NCI-H82 treated with DMSO at 0.1 percent for 48 hours (cell line): ENCODE measurements at regions not wholly inside any gene's neighbourhood (a gene's known extent, or its start where the extent isn't known, plus 50 kb on each side); places are given as distances from the start of the nearest gene placed in this dataset.
"Not testable (repeated sequence)": the region's sequence is repeated elsewhere in the genome, so short reads cannot be mapped to it uniquely, and the experiment has no call there.

ENCODE experiments used
- DNase-seq: peaks from one replicate; lab custom pipeline; 2025; ENCODE audit not compliant: unreplicated experiment; lab: John Stamatoyannopoulos, UW

DNA sequence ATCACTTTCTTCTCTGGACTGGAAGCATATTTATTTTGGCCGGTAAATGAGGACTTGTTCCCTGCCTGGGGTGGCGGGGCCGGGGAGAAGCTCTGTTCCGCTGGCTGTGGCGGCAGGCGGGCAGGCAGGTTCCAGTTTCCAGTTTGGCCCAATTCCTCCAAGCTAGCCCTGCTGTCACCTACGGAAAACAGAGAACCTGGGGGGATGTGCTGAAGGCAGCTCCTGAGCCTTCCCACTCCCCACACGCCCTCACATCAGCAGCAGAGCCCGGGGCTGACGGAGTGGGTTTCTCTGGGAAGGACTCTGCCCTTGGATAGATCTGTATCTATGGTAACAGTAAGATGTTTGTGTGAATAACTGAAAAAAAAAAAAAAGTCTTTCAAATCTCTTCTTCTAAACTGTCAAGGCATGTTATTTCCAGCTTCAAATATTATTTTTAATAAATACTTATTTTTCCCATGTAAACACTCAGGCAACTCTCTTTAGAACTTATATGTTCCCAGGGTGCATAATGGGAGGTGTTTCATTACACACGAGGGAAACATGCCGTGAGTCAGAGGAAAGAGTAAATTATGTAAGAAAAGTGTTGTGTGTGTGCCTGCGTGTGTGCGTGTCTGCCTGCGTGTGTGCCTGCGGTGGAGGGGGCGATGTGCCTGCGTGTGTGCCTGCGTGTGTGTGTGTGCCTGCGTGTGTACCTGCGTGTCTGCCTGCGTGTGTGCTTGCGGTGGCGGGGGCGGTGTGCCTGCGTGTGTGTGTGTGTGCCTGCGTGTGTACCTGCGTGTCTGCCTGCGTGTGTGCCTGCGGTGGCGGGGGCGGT, 116.1 kb upstream of the ZNF516 start:
- DNase-seq: no peak

DNA sequence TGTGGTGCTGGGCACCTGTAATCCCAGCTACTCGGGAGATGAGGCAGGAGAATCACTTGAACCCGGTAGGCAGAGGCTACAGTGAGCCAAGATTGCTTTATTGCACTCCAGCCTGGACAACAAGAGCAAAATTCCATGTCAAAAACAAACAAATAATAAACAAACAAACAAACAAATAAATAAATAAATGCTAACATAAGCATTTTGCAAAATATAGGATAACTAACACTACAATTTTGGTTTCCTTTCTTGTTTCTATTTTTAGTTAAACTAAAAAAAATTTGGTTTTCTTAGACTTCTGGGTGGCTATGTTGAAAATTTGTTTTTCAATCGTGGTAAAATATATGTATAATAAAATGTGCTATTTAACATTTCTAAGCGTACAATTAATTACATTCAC, 115.0 kb upstream of the ZNF516 start:
- DNase-seq: no peak

DNA sequence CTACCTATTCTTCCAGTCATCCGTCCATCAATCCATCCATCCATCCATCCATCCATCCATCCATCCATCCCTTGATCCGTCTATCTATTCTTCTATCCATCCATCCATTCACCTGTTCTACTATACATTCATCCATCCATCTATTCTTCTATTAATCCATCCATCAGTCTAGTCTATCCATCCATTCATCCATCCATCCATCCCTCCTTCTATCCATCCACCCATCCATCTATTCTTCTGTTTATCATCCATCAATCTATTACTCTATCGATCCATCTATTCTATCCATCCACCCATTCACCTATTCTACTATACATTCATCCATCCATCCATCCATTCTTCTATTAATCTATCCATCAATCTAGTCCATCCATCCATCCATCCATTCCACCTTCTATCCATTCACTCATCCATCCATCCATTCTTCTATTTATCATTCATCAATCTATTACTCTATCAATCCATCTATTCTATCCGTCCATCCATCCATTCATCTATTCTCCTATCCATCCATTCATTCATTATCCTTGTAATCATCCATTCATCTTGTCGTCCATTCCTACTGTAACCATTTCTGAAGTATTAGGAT, 110.4 kb upstream of the ZNF516 start:
- DNase-seq: no peak

DNA sequence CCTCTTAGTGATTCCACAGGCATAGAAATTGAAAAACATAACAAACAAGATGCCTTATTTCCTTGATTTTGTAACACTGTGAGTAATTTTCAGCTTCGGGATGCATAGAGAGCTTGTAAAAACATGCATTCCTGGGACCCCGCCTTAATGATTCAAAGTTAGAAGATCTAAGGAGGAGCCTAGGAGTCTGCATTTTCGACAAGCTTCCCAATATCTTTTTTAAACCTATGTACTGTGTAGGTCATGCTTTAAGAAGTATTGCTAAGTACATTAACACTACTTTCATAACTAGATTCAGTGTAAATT, 109.8 kb upstream of the ZNF516 start:
- no peak for DNase-seq

DNA sequence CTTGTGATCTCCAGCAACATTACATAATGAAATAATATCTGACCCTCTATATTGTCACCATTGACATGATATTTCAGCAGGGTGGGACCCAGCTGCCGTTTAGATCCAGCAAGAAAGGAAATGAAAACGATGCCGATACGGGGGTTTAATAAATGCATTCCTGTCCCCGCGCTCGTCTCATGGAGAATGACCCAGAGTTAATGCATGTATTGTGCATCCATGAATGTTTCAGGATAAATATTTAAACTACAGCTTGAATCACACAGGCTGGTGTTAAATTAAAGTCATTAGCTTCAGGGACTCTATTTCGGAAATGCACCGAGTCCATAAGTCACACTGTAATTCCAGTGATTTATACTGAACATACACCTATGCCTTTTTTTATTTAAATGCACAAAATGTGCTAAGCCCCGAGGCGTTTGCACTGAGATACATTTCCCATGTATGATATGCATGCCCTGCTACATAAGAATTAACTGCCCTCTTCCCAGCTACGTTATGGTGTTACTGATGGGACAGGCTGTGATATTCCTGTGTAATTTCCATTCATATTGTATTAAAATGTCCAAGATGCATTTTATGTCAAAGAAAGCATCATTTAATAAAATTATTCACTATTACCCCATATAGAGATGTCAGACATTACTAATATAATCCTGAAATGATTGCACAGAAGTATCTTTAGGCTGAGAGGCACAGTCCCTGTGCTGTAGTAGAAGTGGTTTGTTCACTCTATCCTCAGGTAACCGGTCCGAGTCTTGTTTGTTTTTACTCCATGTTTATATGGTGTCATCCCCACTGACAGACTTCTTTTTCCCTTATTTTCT, 109.3 kb upstream of the ZNF516 start:
- DNase-seq: no peak

DNA sequence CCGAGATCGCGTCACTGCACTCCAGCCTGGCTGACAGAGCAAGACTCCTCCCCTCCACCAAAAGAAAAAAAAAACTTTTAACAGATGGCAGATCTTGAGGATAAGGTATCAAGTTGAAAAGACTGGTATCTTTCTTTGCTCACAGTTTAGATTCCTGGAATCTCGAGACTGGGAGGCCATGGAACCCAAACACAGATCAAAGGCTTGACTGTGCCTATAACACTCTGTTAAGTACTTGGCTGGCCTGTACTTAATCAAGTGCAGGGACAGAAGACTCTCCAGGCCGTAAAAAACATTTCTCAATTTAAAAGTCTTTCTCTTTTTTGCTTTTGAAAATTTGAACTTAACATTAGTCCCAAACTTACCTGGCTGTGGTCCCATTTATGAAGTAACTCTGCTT, 107.1 kb upstream of the ZNF516 start:
- DNase-seq: no peak

DNA sequence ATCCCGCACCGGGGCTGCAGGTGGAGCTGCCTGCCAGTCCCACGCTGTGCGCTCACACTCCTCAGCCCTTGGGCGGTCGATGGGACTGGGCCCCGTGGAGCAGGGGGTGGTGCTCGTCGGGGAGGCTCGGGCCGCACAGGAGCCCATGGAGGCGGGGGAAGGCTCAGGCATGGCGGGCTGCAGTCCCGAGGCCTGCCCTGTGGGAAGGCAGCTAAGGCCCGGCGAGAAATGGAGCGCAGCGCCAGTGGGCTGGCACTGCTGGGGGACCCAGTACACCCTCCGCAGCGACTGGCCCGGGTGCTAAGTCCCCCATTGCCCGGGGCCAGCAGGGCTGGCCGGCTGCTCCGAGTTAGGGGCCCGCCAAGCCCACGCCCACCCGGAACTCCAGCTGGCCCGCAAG, 105.0 kb upstream of the ZNF516 start:
- DNase-seq: not testable (repeated sequence)

DNA sequence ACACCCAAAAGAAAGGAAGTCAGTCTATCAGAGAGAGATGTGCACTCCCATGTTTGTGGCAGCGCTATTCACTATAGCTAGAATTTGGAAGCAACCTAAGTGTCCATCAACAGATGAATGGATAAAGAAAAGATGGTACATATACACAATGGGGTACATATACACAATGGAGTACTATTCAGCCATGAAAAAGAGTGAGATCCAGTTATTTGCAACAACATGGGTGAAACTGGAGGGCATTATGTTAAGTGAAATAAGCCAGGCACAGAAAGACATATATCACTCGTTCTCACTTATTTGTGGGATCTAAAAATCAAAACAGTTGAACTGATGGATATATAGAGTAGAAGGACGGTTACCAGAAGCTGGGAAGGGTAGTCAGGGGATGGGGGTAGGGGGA, 99.9 kb upstream of the ZNF516 start:
- no peak for DNase-seq

DNA sequence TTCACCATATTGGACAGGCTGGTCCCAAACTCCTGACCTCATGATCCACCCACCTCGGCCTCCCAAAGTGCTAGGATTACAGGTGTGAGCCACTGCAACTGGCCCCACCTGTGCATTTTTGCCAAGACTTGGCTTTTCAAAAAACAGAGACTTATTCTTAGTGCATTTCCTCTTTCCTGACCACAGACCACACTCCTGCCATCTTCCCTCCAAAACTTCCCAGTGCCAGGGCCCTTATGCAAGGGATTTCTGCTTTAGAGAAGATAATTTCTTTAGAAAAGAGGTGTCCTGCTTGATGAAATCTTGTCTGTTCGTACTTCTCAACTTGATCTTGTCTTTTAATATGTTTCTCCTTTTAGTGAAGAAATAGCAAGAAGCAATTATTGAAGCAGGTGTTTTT, 98.8 kb upstream of the ZNF516 start:
- DNase-seq: no peak

DNA sequence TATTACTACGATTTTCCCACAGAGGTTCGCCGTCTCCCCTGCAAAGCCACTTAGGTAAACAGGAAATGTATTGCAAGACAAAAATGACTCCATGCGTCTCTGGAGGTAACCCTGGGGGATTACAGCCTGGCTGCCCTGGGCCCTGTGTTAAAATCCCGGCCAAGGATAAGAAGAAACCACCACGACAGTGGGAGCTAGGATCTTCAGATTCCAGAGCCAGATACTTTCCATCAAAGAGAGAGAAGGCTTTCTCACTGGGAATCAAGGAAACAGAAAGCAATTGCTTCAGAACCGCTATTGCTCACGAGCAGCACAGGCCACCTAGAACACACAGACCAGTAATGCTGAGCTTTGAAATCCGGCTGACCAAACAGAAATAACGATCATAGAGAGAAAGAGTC, 97.9 kb upstream of the ZNF516 start:
- no peak for DNase-seq

DNA sequence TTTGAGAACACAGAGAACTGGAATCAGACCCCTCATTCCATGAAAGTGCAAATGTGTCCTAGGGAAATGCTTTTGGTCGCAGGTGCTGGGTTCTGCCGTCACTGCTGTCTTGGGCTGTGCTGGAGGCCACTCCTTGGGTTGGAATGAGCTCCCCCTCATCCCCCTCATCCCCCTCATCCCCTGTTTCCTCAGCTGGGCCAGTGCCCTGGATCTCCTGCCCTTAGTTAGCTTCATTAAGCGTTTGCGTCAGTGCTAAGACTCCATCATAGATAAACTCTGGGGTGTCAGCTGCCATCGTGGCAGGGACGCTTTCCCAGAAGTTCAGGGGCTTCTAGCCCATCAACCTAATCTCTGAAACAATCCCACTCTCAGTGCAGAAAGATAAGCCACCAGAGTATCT, 97.1 kb upstream of the ZNF516 start:
- DNase-seq: no peak

DNA sequence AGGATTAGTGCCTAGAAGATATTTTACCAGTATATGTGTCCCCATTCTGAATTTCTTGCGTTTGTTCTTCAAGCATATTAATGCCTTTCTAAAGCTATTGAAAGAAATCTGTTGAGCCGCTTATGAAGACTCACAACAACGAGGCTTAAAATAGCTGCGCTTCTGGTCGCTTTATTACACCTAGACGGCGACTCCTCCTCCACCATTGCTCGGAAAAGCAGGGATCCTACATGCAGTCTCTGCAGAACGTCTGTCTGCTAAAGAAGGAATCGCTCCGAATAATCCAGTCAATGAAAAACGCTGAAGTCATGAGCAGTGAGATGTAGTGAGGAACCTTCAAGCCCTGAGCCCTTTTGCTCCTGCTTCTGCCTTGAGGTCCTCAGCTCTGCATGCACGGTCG, 94.8 kb upstream of the ZNF516 start:
- DNase-seq: no peak

DNA sequence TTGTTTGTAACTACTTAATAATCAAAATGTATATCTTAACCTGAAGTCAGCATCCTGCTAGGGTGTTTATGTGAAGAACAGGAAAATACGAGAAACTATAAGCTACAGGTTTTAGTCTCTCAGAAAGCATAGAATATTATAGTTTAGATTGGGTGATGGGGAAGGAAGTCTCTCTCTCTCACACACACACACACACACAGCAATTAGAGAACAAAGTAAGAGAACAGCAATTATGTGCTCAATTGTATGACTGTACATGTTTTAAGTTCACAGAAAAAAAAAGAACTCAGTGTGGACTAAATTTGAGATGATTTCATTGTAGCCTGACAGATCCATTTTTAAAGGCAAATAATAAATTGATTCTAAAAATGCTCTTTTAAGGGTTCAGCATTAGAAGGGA, 94.3 kb upstream of the ZNF516 start:
- DNase-seq: no peak

DNA sequence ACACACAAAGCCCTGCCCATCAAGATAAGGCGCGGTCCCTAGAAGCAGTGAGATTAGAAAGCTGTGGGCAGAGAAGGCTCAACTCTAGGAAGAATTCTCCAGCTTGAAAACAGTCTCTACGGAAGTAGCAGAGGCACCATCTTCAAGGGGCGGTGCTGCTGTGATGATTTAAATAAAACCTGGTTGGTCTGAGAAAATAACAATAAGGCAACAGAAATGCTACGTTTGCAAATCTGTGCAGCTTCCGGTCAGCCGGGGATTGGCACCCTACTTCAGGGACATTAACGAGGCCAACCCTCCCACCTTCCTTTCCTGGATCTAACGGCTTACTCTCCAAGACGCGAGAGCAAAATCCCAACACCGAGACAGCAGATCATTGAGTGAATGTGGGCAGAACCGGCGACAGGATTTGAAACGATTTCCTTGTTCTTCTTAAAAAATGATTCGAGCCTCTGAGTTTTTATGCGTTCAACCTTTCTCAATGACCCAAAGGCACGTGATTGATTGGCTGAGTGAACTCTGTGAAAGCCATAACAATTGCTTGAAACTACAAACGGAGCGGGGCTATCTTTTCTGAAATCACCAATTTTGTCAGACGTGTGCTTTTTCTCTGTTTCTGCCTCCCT, 93.7 kb upstream of the ZNF516 start:
- no peak for DNase-seq

DNA sequence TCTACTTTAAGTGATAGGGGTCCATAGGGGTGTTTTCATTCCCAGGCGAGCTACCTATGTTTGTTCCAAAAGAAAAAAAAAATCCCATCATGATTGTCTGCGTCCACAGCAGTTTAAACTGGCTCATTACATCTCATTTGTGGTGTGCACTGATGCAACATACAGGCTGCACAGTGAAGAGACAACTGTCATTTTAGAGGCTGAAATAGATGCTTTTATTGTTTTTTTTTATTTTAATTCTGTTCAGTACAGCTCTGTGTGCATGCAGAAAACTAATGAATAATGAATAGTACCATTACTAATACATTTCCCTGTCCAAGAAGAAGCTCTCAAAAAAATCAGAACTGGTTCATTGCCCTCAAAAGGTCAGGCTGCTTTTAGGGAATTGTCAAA, 92.8 kb upstream of the ZNF516 start:
- no peak for DNase-seq

DNA sequence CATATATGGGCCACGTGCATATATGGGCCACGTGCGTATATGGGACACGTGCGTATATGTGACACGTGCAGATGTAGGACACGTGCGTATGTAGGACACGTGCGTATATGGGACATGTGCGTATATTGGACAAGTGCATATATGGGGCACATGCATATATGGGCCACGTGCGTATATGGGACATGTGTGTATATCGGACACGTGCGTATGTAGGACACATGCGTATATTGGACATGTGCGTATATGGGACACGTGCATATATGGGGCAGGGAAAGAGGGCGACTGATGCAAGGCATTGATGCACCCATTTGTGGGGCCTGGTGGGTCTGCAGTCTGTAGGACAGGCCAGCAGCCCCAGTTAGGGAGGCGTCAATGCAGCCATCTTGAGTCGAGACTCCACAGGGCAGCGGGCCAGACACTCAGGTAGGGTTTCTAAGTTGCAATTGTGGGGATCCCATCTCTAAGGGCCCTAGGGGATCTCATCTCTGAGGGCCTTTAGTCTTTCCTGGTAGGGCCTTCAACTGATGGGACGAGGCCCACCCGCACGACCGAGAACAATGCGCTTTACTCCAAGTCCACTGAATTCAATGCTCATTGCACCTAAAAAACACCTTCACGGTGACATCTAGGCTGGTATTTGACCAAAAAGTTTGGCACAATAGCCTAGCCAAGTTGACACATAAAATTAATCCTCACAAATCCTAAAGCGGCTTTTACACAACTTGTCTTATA, 92.3 kb upstream of the ZNF516 start:
- DNase-seq: no peak

DNA sequence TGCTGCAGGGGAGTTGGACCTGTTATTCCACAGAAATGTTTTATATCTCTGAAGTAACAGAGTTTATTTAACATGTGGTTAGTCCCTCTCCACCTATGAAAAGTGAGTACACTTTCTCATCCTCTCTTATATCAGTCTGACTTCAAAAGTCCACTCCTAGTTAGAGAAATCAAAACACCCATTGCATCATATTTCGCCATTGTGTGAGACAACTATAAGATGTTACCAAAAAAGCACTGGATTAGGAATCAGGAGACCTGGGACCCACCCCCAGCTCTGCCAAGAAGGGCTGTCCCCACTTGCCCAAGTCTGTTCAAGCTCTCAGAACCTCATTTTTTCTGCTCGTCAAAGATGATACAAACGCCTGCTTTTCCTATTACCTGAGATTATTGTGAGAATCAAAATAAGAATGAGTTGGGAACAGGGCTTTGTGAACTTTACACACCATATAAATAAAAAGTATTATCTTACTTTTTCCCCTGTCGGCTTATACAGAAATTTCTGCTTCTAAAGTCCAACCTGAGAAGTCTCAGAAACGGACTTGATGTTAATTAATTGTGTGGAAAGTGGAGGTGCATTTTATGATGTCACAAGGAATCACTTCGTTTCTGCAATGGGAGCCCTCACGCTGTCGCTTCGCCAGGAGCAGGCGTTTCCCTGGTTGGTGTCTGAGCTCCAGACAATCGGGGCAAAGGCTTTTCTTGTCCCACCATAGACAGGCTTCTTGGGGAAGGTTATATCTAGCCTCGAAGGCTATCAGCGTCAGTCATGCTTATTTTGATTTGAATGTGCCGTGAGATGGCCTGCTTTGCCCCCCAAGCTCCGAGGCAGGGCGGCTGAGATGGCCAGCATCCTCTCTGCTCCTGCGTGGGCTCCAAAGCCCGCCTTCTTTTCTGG, 89.6 kb upstream of the ZNF516 start:
- DNase-seq: no peak

DNA sequence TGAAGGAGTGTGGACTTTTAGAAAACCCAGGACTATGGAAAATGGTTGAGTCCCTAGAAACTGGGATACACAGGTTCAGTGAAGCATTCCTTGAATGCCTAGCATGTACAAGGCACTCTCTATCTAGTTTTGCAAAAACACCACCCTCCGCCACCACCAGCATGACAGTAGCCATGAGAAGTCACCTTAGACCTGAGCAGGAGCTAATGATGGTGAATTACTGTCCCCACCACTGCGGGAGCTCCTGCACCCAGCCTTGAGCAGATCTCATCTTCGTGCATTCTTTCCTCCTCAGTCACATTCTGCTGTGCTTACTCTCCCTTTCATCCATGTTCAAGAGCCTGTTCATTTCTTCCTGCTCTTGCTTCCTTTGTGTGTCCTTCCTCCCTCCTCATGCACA, 86.2 kb upstream of the ZNF516 start:
- no peak for DNase-seq

DNA sequence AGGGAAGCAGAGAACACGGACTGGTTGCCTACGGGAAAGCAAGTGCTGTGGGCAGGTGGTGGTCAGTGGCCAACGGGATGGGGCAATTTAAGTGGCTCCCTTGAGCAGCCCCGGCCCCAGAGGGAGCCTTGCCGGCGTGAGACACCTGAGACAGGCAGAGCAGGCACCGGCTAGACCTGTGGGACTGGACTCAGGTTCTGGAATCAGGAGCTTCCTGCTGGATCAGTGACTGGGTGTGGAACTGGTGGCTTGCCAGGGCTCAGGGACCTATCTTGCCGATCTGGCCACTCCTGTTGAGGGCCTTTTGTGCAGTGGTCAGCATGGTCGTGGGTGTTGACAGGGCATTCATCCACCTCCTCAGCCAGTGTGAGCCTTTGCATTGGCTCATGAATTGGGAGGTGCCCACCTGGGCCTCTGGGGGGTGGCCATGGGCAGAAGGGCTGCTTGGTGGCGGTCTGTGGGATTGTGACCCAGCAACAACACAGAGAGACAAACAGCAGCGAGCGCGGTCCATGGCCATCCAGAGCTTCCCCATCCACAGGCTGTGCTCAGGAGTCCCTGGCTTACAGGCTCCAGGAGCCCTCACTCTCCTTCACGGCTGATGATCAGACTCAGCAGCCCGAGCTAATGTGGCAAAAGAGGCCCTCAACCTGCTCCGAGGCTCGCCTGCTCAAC, 85.4 kb upstream of the ZNF516 start:
- DNase-seq: no peak

DNA sequence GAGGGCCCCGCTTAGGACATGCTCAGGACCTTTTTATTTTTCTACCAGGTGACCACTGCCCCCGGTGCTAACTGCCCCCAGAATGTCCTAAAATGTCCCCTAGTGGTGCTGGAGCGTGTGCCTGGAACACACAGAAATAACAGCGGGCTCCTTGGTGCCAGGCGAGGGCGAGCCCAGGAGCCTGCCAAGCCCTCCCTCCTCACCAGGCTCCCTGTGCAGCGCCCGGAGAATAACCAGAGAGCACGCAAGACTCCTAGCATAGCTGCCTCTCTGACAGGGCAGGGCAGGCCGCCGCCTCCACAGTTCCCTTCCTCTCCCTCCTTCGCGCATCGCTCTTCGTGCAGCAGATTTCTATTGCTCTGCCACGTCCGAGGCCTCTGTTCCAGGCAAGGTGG, 84.3 kb upstream of the ZNF516 start:
- DNase-seq: no peak
